ENCODE measurements at regions not wholly inside any gene's neighbourhood (a gene's known extent, or its start where the extent isn't known, plus 50 kb on each side); places are given as distances from the start of the nearest gene placed in this dataset.

GRCh38 chr7:68005992-68006391 lies 1009.4 kb downstream of the TYW1 start:
- H3K4me3 ChIP-seq (ENCODE audit: low read length, poor library complexity, severe bottlenecking) = no peak overlapping the region
- H3K79me2 ChIP-seq (ENCODE audit: insufficient read depth, low read length) = no peaks in the 10 kb centered on the region
- H3K4me1 ChIP-seq (ENCODE audit: insufficient read depth, low read length, poor library complexity, severe bottlenecking) = no peaks in the 10 kb centered on the region
- TF ChIP-seq EZH2phosphoT487 (IDR thresholded peaks at IDR 0.05; ENCODE audit: borderline replicate concordance) (no peak), CTCF (conservative IDR thresholded peaks at IDR 0.05; ENCODE audit: low read length) (no peak)
- no peaks in the 10 kb centered on the region for H3K27me3 ChIP-seq (ENCODE audit: insufficient read depth, low read length, poor library complexity, severe bottlenecking)
- no peak overlapping the region for H2AFZ ChIP-seq (ENCODE audit: low read length)
- H4K20me1 ChIP-seq (ENCODE audit: insufficient read depth, low read length, poor library complexity, severe bottlenecking) = no peaks in the 10 kb centered on the region
- H3K9ac ChIP-seq (ENCODE audit: low read depth, low read length, poor library complexity, severe bottlenecking) = no peak overlapping the region
- no peaks in the 10 kb centered on the region for H3F3A ChIP-seq (ENCODE audit: low read depth)
- no peak overlapping the region for H3K4me2 ChIP-seq (ENCODE audit: low read depth, low read length, poor library complexity, severe bottlenecking)
- H3K36me3 ChIP-seq (ENCODE audit: insufficient read depth, low read length) = no peaks in the 10 kb centered on the region
- H3K9me3 ChIP-seq (ENCODE audit: insufficient read depth, low read depth, low read length) = no peaks in the 10 kb centered on the region; the same call in 1 of the 2 replicates
- H3K9me2 ChIP-seq (replicated peaks; ENCODE audit: low read depth, low read length) = no peaks in the 10 kb centered on the region

GRCh38 chr7:68006619-68007018 lies 1010.0 kb downstream of the TYW1 start:
- Histone ChIP-seq H4K20me1 (ENCODE audit: insufficient read depth, low read length, poor library complexity, severe bottlenecking) (no peaks in the 10 kb centered on the region), H3K9ac (ENCODE audit: low read depth, low read length, poor library complexity, severe bottlenecking) (no peak overlapping the region), H3K36me3 (ENCODE audit: insufficient read depth, low read length) (no peaks in the 10 kb centered on the region), H3K79me2 (ENCODE audit: insufficient read depth, low read length) (no peaks in the 10 kb centered on the region), H2AFZ (ENCODE audit: low read length) (no peak overlapping the region), H3K27me3 (ENCODE audit: insufficient read depth, low read length, poor library complexity, severe bottlenecking) (no peaks in the 10 kb centered on the region), H3K4me2 (ENCODE audit: low read depth, low read length, poor library complexity, severe bottlenecking) (no peak overlapping the region), H3K9me2 (replicated peaks; ENCODE audit: low read depth, low read length) (no peaks in the 10 kb centered on the region), H3K4me3 (ENCODE audit: low read length, poor library complexity, severe bottlenecking) (no peak overlapping the region), H3K4me1 (ENCODE audit: insufficient read depth, low read length, poor library complexity, severe bottlenecking) (no peaks in the 10 kb centered on the region), H3K9me3 (ENCODE audit: insufficient read depth, low read depth, low read length) (no peaks in the 10 kb centered on the region; the same call in 1 of the 2 replicates), H3F3A (ENCODE audit: low read depth) (no peaks in the 10 kb centered on the region)
- no peak for TF ChIP-seq EZH2phosphoT487 (IDR thresholded peaks at IDR 0.05; ENCODE audit: borderline replicate concordance)
- no peak for TF ChIP-seq CTCF (conservative IDR thresholded peaks at IDR 0.05; ENCODE audit: low read length)

- H3K4me2 ChIP-seq (ENCODE audit: low read depth, low read length, poor library complexity, severe bottlenecking) = no peak overlapping the region
- no peaks in the 10 kb centered on the region for H4K20me1 ChIP-seq (ENCODE audit: insufficient read depth, low read length, poor library complexity, severe bottlenecking)
- no peaks in the 10 kb centered on the region for H3K27me3 ChIP-seq (ENCODE audit: insufficient read depth, low read length, poor library complexity, severe bottlenecking)
- no peaks in the 10 kb centered on the region for H3K79me2 ChIP-seq (ENCODE audit: insufficient read depth, low read length)
- no peaks in the 10 kb centered on the region for H3K36me3 ChIP-seq (ENCODE audit: insufficient read depth, low read length)
- H2AFZ ChIP-seq (ENCODE audit: low read length) = no peak overlapping the region
- TF ChIP-seq CTCF (conservative IDR thresholded peaks at IDR 0.05; ENCODE audit: low read length) = no peak
- no peak for TF ChIP-seq EZH2phosphoT487 (IDR thresholded peaks at IDR 0.05; ENCODE audit: borderline replicate concordance)
- H3K9ac ChIP-seq (ENCODE audit: low read depth, low read length, poor library complexity, severe bottlenecking) = no peak overlapping the region
- H3K9me2 ChIP-seq (replicated peaks; ENCODE audit: low read depth, low read length) = no peaks in the 10 kb centered on the region
- no peak overlapping the region for H3K4me3 ChIP-seq (ENCODE audit: low read length, poor library complexity, severe bottlenecking)
- H3F3A ChIP-seq (ENCODE audit: low read depth) = no peaks in the 10 kb centered on the region
- H3K9me3 ChIP-seq (ENCODE audit: insufficient read depth, low read depth, low read length) = no peaks in the 10 kb centered on the region; the same call in 1 of the 2 replicates
- no peaks in the 10 kb centered on the region for H3K4me1 ChIP-seq (ENCODE audit: insufficient read depth, low read length, poor library complexity, severe bottlenecking)
These were observed 1013.1 kb downstream of the TYW1 start for GRCh38 chr7:68009716-68010115.
